Islet precursor cell (in vitro differentiated cells): ENCODE measurements at regions not wholly inside any gene's neighbourhood (a gene's known extent, or its start where the extent isn't known, plus 50 kb on each side); places are given as distances from the start of the nearest gene placed in this dataset.
"Not testable (repeated sequence)": the region's sequence is repeated elsewhere in the genome, so short reads cannot be mapped to it uniquely, and the experiment has no call there.

ENCODE experiments used
- DNase-seq: peaks from one replicate; pipeline ENCODE4 v3.0.0-alpha.2; 2018

- DNase-seq, result no peak
Measured at GRCh38 chr2:192467953-192468660, 273.4 kb upstream of the TMEFF2 start.

GRCh38 chr2:192465141-192465540, 270.4 kb upstream of the TMEFF2 start:
- DNase-seq, result no peak

- DNase-seq, result no peak
Measured at GRCh38 chr2:192459422-192459821, 264.7 kb upstream of the TMEFF2 start.

GRCh38 chr2:192448881-192449280, 254.1 kb upstream of the TMEFF2 start:
- no peak for DNase-seq

DNA sequence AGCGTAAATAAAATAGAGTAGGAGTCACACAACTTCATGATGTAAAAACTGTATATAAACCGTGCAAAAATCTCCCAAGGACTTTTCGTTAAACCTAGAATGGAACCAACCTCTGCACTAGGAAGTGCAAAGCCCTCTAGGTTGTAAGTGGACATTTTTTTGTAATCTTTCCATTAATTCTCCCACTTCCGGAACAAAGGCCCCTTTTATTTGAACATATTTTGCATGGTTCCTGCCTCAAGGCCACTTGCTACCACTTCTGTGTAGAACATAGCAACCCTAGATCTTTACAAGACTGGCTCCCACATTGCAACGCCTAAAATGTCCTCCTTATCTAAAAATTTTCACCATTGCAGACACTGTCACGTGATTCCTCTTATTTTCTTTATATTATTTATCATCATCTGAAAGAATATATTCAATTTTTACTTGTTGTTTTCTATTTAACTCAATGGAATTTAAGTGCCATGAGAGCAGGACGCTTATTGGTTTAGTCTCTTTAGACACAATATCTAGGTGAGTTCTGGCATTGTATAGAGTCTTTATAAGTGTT, 249.6 kb upstream of the TMEFF2 start:
- no peak for DNase-seq

DNA sequence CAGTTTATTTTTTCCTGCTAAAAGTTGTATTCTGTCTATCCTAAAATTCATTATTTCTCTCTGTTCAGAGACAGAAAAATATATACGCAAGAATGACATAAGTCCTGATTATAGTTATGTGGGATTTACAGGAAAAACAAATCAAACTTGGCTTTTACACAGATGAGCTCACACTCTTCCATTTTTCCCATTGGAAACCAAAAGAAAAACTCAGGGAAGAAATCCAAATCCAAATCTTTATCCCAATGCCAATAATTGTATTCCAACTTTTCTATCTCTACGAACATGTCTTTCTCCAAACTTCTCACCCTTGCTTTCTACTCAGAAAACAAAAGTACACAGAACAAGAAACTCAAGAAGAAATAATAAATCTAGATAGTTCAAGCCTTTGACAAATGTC, 249.1 kb upstream of the TMEFF2 start:
- no peak for DNase-seq

- no peak for DNase-seq
Measured at GRCh38 chr2:192438239-192438638, 243.5 kb upstream of the TMEFF2 start.

- peak; percentile 51 for DNase-seq
Measured at GRCh38 chr2:192437653-192438052, 242.9 kb upstream of the TMEFF2 start.

GRCh38 chr2:192424243-192424642, 229.5 kb upstream of the TMEFF2 start:
- DNase-seq, result no peak

DNA sequence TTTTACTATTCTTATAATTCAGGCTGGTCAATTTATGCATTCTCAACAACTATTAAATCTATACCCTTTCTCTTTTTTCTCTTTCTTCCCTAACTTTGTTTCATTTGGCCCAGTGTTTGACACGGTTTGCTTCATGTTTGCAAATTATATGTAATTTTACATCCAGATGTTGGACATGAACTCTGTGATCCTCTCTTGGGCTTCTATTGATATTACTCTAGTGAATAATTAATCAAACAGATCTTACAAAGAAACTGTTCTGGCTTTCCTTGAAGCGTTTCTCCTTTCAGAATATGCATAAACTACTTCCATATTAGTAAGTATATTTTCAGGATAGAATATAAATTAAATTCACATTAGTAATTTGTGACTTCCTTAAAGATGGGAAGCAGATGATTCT, 225.1 kb upstream of the TMEFF2 start:
- DNase-seq, result no peak

DNA sequence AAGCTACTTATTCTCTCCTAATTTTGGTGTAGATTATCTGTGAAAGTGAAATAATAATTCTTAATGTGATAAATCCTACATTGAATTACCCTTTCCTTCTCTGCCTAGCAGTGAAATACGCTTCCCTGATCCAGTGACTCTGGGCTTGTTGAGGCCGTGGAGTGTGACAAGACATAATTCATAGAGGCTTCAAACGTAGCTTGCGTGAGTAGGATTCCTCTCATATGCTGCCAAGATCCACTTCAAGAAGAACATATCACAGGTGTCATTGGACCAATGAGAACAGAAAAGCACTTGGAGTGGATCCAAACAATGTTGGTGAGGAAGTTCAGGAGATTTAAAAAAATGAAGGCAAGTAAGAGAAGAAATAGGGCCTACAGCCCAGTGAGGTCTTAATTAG, 221.3 kb upstream of the TMEFF2 start:
- DNase-seq, result no peak

DNA sequence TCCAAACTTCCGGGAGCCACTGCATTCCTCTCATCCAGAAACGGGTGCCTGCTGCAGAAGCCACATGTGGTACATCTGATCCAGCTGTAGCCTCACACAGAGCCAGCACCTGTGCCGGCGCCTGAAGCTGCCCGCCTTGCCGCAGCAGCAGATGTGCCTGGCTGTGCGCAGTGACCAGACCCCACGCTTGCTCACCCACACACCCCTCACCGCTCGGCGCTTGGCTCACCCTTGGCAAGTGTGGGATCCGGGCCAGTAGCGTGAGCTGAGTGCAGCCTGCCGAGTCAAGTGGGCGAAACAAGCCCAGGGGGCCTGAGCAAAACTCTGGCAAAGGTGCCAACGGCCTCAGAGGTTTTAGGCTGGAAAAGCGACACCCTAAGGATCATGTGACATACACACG, 220.1 kb upstream of the TMEFF2 start:
- peak; percentile 52 for DNase-seq

DNA sequence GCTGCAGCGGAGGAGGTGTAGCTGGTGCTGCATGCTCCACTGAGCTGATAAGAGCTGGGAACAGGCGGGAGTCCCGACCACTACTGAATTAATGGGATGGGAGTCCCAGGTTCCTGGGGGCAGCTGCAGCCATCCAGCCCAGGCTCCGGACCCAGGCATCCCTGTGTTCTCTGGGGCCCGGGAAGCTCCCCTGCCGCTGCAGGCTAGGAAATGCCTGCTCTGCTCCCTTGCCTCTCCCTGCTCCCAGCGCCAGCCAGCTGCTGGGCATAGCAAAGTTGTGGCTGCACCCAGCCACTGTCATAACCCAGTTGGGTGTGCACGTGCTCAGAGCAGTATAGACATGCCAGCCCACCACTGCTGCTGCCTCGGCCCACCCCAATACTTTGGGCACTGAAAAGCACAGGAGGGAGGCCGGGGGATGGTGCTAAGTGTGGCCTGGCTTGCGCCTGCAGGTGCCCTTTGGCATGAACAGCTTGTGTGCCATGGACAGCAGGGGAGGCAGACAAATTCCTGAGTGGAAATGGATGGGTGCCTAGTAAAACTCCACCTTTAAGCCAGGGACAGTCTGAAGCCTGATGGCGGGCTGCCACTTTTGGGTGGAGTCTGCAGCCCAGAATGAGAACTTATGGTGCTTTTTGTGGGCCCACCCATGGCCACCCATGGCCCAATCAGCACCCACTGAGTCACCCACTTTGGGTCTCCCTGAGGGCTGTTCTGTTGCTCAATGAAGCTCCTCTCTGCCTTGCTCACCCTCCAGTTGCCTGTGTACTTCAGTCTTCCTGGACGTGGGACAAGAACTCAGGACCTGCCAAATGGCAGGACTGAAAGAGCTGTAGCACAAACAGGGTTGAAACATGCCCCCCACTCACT, 219.3 kb upstream of the TMEFF2 start:
- DNase-seq, result no peak

- peak; percentile 60 for DNase-seq
Measured at GRCh38 chr2:192412866-192413265, 218.1 kb upstream of the TMEFF2 start.

DNA sequence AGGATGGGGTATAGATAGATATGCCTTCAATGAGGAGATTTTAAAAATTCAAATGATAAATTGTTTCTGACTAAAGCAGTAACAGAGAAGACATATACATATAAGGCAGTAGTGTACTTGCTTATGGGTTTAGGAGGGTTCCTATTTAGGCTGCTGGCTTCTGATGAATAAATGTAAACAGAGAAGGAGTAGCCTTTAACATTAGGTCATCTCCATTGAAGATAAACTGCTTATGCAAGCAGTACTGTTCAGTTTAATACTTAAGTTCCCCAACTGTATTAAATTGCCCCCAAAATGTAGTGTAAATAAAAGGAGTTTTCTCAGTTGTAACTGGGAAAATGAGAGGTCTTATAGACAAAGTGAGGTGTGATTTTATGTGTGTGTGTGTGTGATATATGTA, 217.7 kb upstream of the TMEFF2 start:
- no peak for DNase-seq

DNA sequence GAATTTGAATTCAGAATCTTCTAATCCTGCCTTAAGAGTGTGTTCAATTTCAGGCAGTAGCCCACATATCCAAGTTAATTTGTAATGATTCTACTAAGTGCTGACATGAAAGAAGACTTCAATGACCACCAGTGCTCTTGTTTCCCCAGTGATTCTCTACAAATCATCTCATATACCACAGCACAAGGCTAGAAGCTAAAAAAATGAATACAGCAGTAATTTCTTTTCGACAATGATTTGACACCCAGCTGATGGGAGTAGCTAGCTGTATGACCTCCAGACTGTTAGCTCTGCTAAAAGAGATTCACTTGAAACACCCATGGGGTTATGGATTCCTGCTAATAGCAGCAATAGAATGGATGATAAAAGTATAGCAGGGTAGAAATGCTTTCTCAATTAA, 217.0 kb upstream of the TMEFF2 start:
- DNase-seq, result no peak

- no peak for DNase-seq
Measured at GRCh38 chr2:192410319-192410718, 215.6 kb upstream of the TMEFF2 start.

GRCh38 chr2:192407692-192408091, 213.0 kb upstream of the TMEFF2 start:
- no peak for DNase-seq

- DNase-seq, result no peak
Measured at GRCh38 chr2:192398236-192398635, 203.5 kb upstream of the TMEFF2 start.

GRCh38 chr2:192394605-192395004, 199.9 kb upstream of the TMEFF2 start:
- no peak for DNase-seq

DNA sequence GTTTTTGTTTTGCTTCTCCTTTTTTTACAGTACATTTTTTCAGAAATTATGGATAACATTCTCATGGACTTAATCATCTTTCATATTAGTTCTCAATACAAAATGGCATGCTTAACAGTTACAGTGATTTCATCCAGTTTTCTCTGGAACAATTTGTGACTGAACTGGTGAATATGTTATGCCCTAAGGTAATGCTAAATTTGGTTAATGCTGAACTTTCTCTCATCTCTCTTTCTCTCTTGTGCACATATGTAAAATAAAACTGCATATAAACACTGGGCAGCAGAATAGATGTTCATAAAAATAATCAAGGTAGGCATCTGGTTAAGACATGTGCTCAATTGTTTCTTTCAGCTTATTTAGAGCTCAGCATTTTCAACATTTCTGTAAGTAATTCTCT, 196.3 kb upstream of the TMEFF2 start:
- no peak for DNase-seq

GRCh38 chr2:192390401-192390800, 195.7 kb upstream of the TMEFF2 start:
- DNase-seq, result no peak

DNA sequence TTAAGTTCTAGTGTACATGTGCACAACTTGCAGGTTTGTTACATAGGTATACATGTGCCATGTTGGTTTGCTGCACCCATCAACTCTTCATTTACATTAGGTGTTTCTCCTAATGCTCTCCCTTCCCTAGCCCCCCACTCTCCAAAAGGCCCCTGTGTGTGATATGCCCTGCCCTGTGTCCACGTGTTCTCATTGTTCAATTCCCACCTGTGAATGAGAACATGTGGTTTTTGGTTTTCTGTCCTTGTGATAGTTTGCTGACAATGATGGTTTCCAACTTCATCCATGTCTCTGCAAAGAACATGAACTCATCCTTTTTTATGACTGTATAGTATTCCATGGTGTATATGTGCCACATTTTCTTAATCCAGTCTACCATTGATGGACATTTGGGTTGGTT, 189.5 kb upstream of the TMEFF2 start:
- not testable (repeated sequence) for DNase-seq

GRCh38 chr2:192381082-192381481, 186.3 kb upstream of the TMEFF2 start:
- no peak for DNase-seq
